ENCODE measurements at regions not wholly inside any gene's neighbourhood (a gene's known extent, or its start where the extent isn't known, plus 50 kb on each side); places are given as distances from the start of the nearest gene placed in this dataset.
"Not testable (repeated sequence)": the region's sequence is repeated elsewhere in the genome, so short reads cannot be mapped to it uniquely, and the experiment has no call there.

DNA sequence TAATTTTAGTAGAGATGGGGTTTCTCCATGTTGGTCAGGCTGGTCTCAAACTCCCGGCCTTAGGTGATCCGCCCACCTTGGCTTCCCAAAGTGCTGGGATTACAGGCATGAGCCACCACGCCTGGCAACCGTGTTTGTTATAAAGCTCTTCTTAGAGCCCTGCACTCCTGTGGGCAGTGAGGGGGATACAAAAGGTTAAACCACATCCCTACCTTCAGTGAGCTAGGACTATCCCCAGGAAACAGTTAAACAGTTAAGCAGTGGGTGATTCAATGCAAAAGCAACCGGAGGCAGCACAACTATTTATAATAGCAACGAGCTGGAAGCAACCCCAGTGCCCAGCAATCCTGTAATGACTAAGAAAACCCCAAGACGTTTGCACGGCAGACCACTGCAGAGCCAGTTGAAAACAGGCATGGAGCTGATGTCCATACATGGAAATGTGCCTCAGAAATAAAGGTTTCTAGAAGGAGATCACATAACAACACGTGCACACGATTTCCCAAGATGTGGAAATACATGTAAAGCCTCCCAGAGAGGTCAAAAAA is 107.2 kb upstream of the LYZL2 start:
- DNase-seq = peak in 14 of 58 donors; percentile 4 to 55 (median 18)

- no peak for DNase-seq
These were observed 105.3 kb upstream of the LYZL2 start for GRCh38 chr10:30734901-30735300.

- peak in 13 of 58 donors; percentile 6 to 57 (median 15) for DNase-seq
These were observed 103.1 kb upstream of the LYZL2 start for GRCh38 chr10:30732671-30733070.

- DNase-seq = no peak
These were observed 102.4 kb upstream of the LYZL2 start for GRCh38 chr10:30731963-30732362.

DNA sequence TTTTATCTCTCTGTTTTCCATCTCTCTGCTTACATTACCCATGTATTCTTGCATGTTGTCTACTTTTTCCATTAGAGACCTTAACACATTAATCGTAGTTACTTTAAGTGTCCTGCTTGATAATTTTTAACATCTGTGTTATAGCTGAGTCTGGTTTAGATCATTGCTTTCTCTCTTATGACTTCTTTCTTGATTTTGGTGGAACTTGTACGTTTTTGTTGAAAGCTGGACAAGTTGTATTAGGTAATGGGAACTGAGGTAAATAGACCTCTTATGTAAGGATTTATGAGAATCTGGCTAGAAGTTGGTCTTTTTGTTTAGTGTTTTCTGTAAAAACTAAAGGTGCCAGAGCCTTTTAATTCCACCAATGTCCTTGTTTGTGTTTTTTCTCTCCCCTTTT is 100.8 kb upstream of the LYZL2 start:
- DNase-seq = no peak

- no peak for DNase-seq
These were observed 99.2 kb upstream of the LYZL2 start for GRCh38 chr10:30728766-30729165.

DNA sequence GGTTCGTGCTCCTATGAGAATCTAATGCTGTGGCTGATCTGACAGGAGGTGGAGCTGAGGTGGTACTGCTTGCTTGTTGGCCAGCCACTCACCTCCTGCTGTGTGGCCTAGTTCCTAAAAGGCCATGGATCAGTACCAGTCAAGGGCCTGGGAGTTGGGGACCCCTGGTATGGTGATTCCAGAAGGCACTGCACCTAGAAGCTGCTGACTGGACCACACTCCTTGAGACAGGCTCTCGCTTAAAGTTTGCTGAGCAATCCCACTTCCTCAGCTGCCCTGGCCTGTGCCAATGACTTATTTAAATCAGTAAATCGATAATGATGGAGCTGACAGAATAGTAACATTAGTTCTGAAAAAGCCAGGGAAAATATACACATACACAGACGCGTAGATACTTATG is 98.6 kb upstream of the LYZL2 start:
- DNase-seq = no peak

DNA sequence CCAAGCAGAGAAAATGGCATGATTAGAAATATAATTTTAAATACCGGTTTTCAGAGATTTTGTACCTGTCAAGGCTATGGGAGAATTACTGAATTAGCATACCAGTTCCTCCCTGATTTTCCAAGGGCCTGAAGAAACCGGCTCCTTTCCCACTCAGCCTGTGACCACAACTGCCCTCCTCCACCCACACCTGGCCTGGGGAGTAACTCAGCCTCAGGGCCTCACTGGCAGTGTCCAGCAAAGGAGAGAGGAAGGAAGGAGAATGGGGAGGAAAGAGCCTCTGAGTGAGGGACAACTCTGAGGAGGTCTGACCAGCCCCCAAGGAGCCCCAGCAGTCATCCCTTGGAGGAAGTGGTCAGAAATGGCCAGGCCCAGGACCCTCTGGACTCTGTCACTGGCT is 98.0 kb upstream of the LYZL2 start:
- no peak for DNase-seq

DNA sequence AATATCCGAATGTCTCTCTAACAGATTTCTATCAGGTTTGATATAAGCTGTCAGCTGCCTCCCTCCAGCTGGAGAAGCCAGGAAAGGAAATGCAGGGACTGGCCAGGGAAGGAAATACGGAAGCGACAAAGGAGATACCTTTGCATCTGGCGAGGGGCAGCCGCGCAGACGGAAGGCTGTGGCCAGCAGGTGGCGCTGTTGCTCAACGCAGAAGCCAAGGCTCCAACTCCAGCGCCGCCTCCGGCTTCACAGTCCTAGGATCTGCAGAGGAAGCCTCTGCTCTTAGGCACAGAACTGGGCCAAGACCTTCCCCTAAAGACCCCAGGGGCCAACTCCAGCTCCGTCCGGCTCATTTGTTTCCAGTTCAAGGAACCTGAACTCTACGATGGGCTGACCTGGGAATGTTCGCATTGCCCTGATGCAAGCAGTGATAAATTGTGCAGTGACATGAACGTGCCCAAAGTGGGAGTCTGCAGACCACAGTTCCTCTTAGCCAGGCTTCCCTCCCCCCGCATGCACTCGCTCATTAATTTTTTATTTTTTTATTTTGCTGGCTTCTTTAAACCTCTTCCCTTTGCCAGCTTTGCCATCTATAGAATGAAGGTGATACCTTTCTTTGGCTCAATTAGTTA is 97.3 kb upstream of the LYZL2 start:
- peak in 57 of 58 donors; percentile 14 to 91 (median 62) for DNase-seq

DNA sequence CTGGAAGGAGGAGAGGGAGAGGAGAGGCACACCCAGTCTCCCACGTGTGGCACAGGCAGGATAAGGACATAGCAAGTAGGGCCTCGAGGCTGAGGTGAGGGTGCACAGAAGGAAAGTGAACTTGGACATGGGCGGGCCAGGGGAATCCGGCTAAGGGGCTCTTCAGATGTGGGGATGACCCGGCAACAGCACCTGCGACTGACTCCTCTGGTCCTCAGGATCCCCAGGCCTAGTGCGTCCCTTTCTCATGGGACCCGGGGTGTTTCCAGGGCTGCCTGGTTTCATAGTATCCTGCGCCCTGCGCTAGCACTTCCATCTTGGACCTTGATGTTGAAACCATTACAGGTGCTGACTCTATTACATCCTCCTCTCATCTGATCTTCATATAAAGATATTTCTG is 96.1 kb upstream of the LYZL2 start:
- no peak for DNase-seq

DNA sequence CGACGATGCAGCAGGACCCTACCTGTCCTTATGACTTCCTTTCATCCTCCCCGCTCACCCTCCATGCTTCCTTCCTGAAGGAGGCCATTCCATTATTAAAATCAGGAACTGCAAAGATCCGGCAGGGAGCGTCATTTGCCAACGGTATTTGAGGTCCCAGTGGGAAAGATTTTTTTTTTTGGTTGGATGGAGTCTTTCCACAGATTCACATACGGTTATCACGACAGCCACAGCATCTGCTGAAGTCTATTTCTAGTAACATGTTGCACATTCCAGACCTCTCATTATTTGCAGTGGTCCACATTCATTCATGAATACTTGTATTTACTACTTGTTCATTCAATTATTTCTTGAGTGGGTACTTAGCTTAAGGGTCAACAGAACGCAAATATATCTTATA is 94.7 kb upstream of the LYZL2 start:
- no peak for DNase-seq

GRCh38 chr10:30722956-30723620 is 93.5 kb upstream of the LYZL2 start:
- DNase-seq = no peak

GRCh38 chr10:30719832-30720231 is 90.3 kb upstream of the LYZL2 start:
- DNase-seq = no peak

DNA sequence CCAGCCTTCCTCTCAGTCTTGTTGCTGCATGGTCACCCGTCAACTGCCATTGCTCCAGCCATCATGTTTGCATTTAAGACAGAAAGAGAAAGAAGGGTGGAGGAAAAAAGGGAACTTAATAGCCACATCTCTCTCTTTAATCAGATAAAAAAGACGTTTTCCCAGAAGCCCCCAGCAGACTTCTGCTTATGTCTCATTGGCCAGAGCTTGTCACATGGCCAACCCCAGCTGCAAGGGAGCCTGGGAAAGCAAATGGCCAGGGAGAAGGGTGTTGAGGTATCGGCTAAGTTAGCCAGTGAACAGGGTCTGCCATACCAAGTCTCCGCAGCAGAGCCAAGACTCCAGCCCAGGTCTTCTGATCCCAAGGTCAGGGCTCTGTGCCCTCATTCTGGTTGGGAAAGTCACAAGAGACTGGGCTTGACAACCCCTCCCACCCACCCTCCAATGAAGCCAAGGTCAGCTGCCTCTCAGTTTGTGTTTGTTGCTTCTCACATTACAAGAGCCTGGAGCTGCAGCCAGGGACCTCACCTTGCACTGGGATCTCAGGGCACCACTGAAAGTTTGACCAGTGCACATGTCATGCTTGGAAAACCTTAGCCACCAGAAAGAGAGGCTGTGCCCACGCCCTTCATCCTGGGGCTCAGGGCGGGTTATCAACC is 80.3 kb upstream of the LYZL2 start:
- no peak for DNase-seq

DNA sequence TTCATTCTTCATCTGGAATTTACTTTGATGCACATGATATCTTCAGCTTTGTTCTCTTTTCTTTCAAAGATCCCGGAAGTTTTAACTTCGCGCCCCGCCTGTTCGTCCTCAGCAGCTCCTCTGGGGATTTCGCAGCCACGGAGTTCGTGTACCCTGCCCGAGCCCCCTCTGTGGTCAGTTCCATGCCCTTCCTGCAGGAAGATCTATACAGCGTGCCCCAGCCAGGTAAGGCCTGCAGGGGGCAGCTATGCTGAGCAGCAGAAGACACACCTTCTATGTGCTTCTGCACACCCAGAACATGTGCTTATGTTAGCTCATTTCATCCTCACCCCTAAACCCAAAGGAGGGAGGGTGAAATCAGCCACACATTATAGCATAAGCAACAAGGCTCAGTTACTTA is 79.7 kb upstream of the LYZL2 start:
- DNase-seq = no peak

GRCh38 chr10:30708234-30708633 is 78.7 kb upstream of the LYZL2 start:
- no peak for DNase-seq

GRCh38 chr10:30706189-30706588 is 76.6 kb upstream of the LYZL2 start:
- not testable (repeated sequence) for DNase-seq

DNA sequence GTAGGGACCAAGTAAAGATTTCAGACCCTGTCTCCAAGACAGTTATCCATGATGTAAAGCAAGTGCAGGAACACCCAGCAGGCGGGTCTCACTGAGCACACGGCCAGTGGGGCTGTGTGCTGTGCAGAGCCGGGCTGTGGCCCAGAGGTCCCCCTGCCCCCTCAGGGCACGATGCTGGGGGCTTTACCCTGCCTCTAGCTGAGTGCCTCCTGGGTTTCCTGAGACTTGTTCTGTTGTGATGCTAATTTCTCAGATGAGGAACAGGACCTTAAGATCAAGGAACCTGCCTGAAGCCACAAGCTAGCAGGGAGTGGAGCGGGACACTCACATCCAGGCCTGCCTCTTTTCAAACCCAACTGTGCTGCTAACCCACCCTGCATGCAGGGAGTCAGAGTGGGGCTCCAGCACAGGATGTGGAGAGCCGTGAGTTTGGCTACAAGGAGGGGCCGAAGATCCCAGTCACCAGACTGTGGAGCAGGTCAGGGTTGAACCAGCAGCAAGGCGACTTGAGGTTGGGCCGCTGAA is 76.1 kb upstream of the LYZL2 start:
- DNase-seq = no peak

DNA sequence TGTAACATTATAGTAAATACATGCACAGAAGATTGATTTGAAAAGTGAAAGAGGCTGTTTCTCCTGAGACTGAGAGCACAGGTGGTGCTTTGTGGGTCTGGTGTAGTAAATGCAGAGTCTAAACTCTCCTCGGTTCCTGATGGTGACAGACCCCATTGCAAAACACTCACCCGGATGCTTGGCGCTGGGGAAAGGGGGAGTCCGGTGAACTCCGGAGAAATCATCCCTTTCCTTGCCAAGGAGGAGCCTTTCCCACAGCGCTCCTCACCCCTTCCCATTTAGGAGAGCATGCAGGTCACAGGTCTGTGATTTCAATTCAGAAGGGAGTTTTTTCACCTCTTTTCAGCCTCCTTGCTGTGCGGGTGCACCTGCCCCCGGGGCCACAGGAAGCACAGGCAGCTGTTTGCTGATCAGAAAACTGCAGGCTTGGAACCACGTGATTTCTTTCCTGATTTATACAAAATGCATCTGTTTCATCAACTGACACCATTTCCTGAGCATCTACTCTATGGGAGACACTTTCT is 75.6 kb upstream of the LYZL2 start:
- DNase-seq = no peak

DNA sequence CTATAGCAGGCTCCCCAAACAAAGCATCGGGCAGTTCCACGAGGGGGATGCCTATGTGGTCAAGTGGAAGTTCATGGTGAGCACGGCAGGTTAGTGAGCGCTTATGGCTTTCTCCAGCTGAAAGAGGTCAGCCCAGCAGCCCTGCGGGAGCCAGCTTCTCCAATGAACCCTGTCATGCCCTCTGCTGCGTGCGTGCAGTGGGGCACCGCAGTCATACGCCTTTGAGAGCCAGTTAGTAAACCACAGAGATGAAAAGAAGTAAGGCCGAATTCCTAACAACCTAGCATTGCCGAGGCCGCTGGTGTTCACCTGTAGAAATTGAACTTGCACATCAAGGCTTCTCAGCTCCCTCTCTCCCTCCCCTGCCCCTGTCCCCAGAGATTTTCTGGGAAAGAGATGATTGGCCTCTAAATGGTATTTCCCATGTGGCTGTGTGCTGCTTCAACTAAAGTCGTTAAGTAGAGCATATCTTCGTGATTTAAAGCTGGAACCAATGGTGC is 75.1 kb upstream of the LYZL2 start:
- not testable (repeated sequence) for DNase-seq

GRCh38 chr10:30704026-30704600 is 74.6 kb upstream of the LYZL2 start:
- DNase-seq = no peak
